ENCODE measurements at regions not wholly inside any gene's neighbourhood (a gene's known extent, or its start where the extent isn't known, plus 50 kb on each side); places are given as distances from the start of the nearest gene placed in this dataset.
"Not testable (repeated sequence)": the region's sequence is repeated elsewhere in the genome, so short reads cannot be mapped to it uniquely, and the experiment has no call there.

DNA sequence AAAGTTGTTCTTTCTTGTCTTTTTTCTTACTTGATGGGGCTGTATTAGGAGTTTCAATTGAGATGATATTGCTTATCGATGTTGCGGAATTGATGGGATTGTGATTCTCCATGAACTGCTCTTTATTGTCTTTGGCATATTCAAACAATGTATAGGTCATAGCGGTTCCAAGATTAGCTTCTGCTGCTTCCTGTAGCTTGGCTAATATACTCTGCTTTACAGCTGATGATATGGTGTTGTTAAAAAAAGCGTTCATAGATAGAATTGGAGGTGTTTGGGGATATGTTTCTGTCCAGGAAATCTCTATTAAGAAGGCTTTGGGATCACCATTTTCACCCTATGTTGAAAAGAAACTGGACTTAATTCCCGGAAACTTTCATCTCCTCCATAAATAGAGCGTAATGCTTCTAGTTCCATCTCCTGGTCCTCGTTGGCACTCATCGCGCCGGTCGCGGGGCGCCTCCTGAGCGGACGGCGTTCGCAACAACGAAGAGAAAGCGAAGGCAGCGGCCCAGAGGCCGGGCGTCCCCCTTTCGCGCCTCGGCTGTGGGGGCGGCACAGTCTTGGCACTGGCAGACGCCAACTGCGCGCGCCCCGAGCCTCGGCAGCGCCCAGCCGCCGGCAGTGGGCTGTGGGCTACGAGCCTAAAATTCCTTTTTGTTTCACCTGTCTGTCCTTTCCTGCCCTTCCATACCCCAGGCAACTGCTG lies 95.3 kb upstream of the CDK13 start:
- in situ Hi-C loops (cut with HindIII; ENCODE audit: low pct_unique_long_range_greater_than_20kb, low sequenced_read_pairs); POLR2A ChIA-PET; CTCF ChIA-PET; H3K27ac ChIP-seq (ENCODE audit: low read length); H3K9me3 ChIP-seq (ENCODE audit: control insufficient read depth, insufficient read depth, low read depth, low read length); intact Hi-C loops (cut with micrococcal nuclease; ENCODE audit: unreplicated experiment); H3K36me3 ChIP-seq (ENCODE audit: control insufficient read depth, insufficient read depth, low read length); BruUV-seq (replicated peaks); DNase-seq (ENCODE audit: low read depth, low spot score); H3K4me1 ChIP-seq (ENCODE audit: control insufficient read depth, insufficient read depth, low read length): not testable (repeated sequence)
- peaks cover 12% of the 10 kb centered on the region; the same call in 1 of the 2 replicates for H3K27me3 ChIP-seq (ENCODE audit: control insufficient read depth, insufficient read depth, low read length)
- H3K4me3 ChIP-seq (ENCODE audit: low read depth in 2 of 2, low read length in 2 of 2), result peak overlapping the region; percentile 28 to 42
- ATAC-seq, result peak; percentile 74

DNA sequence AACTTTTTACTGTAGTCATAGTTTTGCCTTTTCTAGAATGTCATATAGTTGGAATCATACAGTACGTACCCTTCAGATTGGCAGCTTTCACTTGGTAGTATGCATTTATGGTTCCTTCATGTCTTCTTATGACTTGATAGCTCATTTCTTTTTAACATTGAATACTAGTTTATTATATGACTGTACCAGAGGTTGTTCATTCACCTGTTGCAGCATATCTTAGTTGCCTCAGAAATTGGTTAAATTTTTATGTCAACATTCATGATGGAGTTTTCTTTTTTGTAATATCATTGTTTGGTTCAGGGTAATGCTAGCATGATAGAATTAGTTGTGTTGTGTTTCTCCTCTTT lies 94.8 kb upstream of the CDK13 start:
- Histone ChIP-seq H3K36me3 (ENCODE audit: control insufficient read depth, insufficient read depth, low read length) (no peaks in the 10 kb centered on the region), H3K4me3 (ENCODE audit: low read depth in 2 of 2, low read length in 2 of 2) (peak overlapping the region; percentile 28 to 42), H3K9me3 (ENCODE audit: control insufficient read depth, insufficient read depth, low read depth, low read length) (no peaks in the 10 kb centered on the region), H3K27me3 (ENCODE audit: control insufficient read depth, insufficient read depth, low read length) (peaks cover 12% of the 10 kb centered on the region; the same call in 1 of the 2 replicates), H3K4me1 (ENCODE audit: control insufficient read depth, insufficient read depth, low read length) (no peaks in the 10 kb centered on the region), H3K27ac (ENCODE audit: low read length) (no peak overlapping the region)
- in situ Hi-C loops (cut with HindIII; ENCODE audit: low pct_unique_long_range_greater_than_20kb, low sequenced_read_pairs), result no loop called here
- TF ChIP-seq POLR2AphosphoS5 (IDR thresholded peaks at IDR 0.05; ENCODE audit: low read depth, low read length) (no peak), REST (IDR thresholded peaks at IDR 0.05; ENCODE audit: insufficient read depth in 1 of 2, low read depth in 2 of 2, low read length in 1 of 2) (no peak), SIN3A (IDR thresholded peaks at IDR 0.05; ENCODE audit: borderline replicate concordance, insufficient read depth, low read depth, low read length) (no peak), TCF7L2 (IDR thresholded peaks at IDR 0.05; ENCODE audit: low read depth, low read length) (no peak)
- TF ChIP-seq, protein P1, sequence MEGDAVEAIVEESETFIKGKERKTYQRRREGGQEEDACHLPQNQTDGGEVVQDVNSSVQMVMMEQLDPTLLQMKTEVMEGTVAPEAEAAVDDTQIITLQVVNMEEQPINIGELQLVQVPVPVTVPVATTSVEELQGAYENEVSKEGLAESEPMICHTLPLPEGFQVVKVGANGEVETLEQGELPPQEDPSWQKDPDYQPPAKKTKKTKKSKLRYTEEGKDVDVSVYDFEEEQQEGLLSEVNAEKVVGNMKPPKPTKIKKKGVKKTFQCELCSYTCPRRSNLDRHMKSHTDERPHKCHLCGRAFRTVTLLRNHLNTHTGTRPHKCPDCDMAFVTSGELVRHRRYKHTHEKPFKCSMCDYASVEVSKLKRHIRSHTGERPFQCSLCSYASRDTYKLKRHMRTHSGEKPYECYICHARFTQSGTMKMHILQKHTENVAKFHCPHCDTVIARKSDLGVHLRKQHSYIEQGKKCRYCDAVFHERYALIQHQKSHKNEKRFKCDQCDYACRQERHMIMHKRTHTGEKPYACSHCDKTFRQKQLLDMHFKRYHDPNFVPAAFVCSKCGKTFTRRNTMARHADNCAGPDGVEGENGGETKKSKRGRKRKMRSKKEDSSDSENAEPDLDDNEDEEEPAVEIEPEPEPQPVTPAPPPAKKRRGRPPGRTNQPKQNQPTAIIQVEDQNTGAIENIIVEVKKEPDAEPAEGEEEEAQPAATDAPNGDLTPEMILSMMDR (IDR thresholded peaks at IDR 0.05), result no peak
- POLR2A ChIA-PET, result no interaction called here
- DNase-seq (ENCODE audit: low read depth, low spot score) (no peak), ATAC-seq (no peak)
- CTCF ChIA-PET, result no interaction called here
- BruUV-seq (replicated peaks), result no TSS peak
- intact Hi-C loops (cut with micrococcal nuclease; ENCODE audit: unreplicated experiment), result no loop called here

GRCh38 chr7:39863675-39864322 lies 86.3 kb upstream of the CDK13 start:
- H3K36me3 ChIP-seq (ENCODE audit: control insufficient read depth, insufficient read depth, low read length); H3K4me1 ChIP-seq (ENCODE audit: control insufficient read depth, insufficient read depth, low read length); DNase-seq (ENCODE audit: low read depth, low spot score); H3K9me3 ChIP-seq (ENCODE audit: control insufficient read depth, insufficient read depth, low read depth, low read length); in situ Hi-C loops (cut with HindIII; ENCODE audit: low pct_unique_long_range_greater_than_20kb, low sequenced_read_pairs); H3K27ac ChIP-seq (ENCODE audit: low read length); H3K4me3 ChIP-seq (ENCODE audit: low read depth in 2 of 2, low read length in 2 of 2); H3K27me3 ChIP-seq (ENCODE audit: control insufficient read depth, insufficient read depth, low read length); POLR2A ChIA-PET; intact Hi-C loops (cut with micrococcal nuclease; ENCODE audit: unreplicated experiment); BruUV-seq (replicated peaks): not testable (repeated sequence)
- TF ChIP-seq, protein P1 (IDR thresholded peaks at IDR 0.05), result peak; percentile 58
- CTCF ChIA-PET, result interaction anchor here (0.6 kb wide), 1 partner anchor 265 kb away, joined by 3 read pairs; no protein-coding TSS in a partner anchor
- peak; percentile 72 for ATAC-seq

DNA sequence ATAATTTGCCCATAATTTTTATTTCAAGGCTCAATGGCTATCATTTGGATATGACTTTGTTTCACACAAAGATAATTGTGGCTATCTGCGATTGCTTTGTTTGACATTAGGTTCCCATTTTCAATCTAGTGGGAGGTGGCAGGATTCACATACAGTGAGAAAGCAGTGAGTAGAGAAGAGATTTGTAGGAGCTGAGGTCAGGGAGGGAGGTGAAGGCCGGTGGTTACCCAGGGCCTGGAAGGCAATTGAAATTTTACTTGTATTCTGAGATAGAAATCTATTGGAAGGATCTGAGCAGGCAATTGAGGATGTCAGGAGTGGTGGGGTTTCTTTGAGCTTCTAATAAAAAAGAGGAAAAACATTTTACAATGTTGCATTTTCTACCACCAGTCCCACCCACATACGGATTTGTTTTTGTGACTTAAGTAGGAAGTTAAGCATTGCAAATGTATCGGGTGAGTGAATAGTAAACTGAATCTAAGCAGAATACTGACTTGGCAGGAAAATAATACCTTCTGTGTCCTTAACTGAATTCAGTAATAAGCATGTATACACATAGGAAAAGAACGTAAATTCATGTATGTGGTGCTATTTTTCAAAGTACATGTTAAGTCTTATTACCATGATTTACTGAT lies 80.1 kb upstream of the CDK13 start:
- in situ Hi-C loops (cut with HindIII; ENCODE audit: low pct_unique_long_range_greater_than_20kb, low sequenced_read_pairs); ATAC-seq; POLR2A ChIA-PET; DNase-seq (ENCODE audit: low read depth, low spot score); intact Hi-C loops (cut with micrococcal nuclease; ENCODE audit: unreplicated experiment); H3K4me1 ChIP-seq (ENCODE audit: control insufficient read depth, insufficient read depth, low read length); H3K9me3 ChIP-seq (ENCODE audit: control insufficient read depth, insufficient read depth, low read depth, low read length); H3K36me3 ChIP-seq (ENCODE audit: control insufficient read depth, insufficient read depth, low read length); H3K27me3 ChIP-seq (ENCODE audit: control insufficient read depth, insufficient read depth, low read length); BruUV-seq (replicated peaks); H3K27ac ChIP-seq (ENCODE audit: low read length); H3K4me3 ChIP-seq (ENCODE audit: low read depth in 2 of 2, low read length in 2 of 2); CTCF ChIA-PET: not testable (repeated sequence)

Measured in Panc1 (cell line).